Smooth muscle cell (in vitro differentiated cells): ENCODE measurements at regions not wholly inside any gene's neighbourhood (a gene's known extent, or its start where the extent isn't known, plus 50 kb on each side); places are given as distances from the start of the nearest gene placed in this dataset.

Source experiments
- DNase-seq: peaks from one replicate; lab custom pipeline; 2025; ENCODE audit not compliant: unreplicated experiment; lab: John Stamatoyannopoulos, UW
- H2AFZ ChIP-seq: fragments of 200-600 bp; sonication (generic); 2 replicates; pipeline ENCODE4 v1.6.0; 2016; ENCODE audit warnings: antibody characterized with exemption, low read depth, mild to moderate bottlenecking
- H3F3A ChIP-seq: fragments of 200-600 bp; sonication (generic); 2 replicates; pipeline ENCODE4 v1.6.0; 2017; ENCODE audit warnings: antibody characterized with exemption, low read depth
- H3K27ac ChIP-seq: fragments of 200-600 bp; sonication (generic); 2 replicates; pipeline ENCODE4 v1.5.1; 2016; ENCODE audit warnings: low read depth, mild to moderate bottlenecking
- H3K27me3 ChIP-seq: fragments of 200-600 bp; sonication (generic); 2 replicates; pipeline ENCODE4 v1.6.1; 2016; ENCODE audit warnings: low read depth, mild to moderate bottlenecking
- H3K36me3 ChIP-seq: fragments of 200-600 bp; sonication (generic); 2 replicates; pipeline ENCODE4 v1.5.1; 2016; ENCODE audit warnings: low read depth
- H3K4me1 ChIP-seq: fragments of 200-600 bp; sonication (generic); 2 replicates; pipeline ENCODE4 v1.5.1; 2016; ENCODE audit warnings: low read depth
- H3K4me2 ChIP-seq: fragments of 200-600 bp; sonication (generic); 2 replicates; pipeline ENCODE4 v1.6.0; 2016; ENCODE audit warnings: mild to moderate bottlenecking
- H3K4me3 ChIP-seq: fragments of 200-600 bp; sonication (generic); 2 replicates; pipeline ENCODE4 v1.5.1; 2016; ENCODE audit warnings: mild to moderate bottlenecking
- H3K79me2 ChIP-seq: fragments of 200-600 bp; sonication (generic); 2 replicates; pipeline ENCODE4 v1.6.0; 2016; ENCODE audit warnings: low read depth, mild to moderate bottlenecking
- H3K9ac ChIP-seq: fragments of 200-600 bp; sonication (generic); 2 replicates; pipeline ENCODE4 v1.6.0; 2016; ENCODE audit warnings: low read depth
- H3K9me3 ChIP-seq: fragments of 200-600 bp; sonication (generic); replicated peaks from 2 replicates; pipeline ENCODE4 v1.5.1; 2016; ENCODE audit warnings: low read depth
- H4K20me1 ChIP-seq: fragments of 200-600 bp; sonication (generic); 2 replicates; pipeline ENCODE4 v1.6.0; 2016; ENCODE audit warnings: low read depth
- CTCF ChIP-seq: fragments of 200-600 bp; sonication (generic); IDR thresholded peaks from 2 replicates; pipeline ENCODE4 v1.5.1; 2017; ENCODE audit warnings: borderline replicate concordance, mild to moderate bottlenecking, antibody characterized with exemption; ENCODE audit not compliant: insufficient read depth, poor library complexity, severe bottlenecking
- WGBS: methylation state at CpG from one replicate; pipeline ENCODE4 v1.1.7; 2016; ENCODE audit warnings: low lambda C conversion rate; 5-methylcytosine and 5-hydroxymethylcytosine counted together

DNA sequence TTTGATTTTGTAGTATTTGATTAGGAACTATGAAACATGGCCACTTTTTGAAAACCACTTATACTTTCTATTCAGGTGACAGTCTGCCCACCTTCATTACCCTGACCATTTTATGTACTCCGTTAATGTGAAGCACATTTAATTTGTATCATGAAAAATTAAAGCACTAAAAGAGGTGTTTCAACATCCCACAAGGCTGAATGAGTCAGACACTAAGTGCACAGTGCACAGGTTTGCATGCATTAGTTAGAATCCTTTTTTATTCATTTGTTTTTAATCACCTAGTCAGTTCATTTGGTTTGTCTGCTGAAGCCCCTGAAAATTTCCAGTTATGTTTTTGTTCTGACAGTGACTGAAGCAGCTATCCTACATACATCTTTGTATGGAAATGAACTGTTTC lies 271.0 kb downstream of the SLITRK5 start:
- Histone ChIP-seq H3K36me3 (no peaks in the 10 kb centered on the region), H3K4me1 (no peaks in the 10 kb centered on the region), H3F3A (no peaks in the 10 kb centered on the region), H3K9ac (no peak overlapping the region), H3K9me3 (no peaks in the 10 kb centered on the region), H4K20me1 (no peaks in the 10 kb centered on the region), H3K27ac (no peak overlapping the region), H3K4me3 (no peak overlapping the region), H3K79me2 (no peaks in the 10 kb centered on the region), H3K4me2 (no peak overlapping the region), H2AFZ (no peak overlapping the region), H3K27me3 (no peaks in the 10 kb centered on the region)
- TF ChIP-seq CTCF, result no peak
- 71% methylated on average over 1 of the region's 1 CpG for WGBS
- no peak for DNase-seq

- Histone ChIP-seq H4K20me1 (no peaks in the 10 kb centered on the region), H3F3A (no peaks in the 10 kb centered on the region)
These were observed 272.9 kb downstream of the SLITRK5 start for GRCh38 chr13:87944038-87944437.

GRCh38 chr13:87952377-87952776 lies 281.2 kb downstream of the SLITRK5 start:
- no peak for TF ChIP-seq CTCF
- 82% methylated on average over 2 of the region's 2 CpGs for WGBS
- no peak for DNase-seq
- H3K4me1 ChIP-seq, result no peaks in the 10 kb centered on the region
- no peak overlapping the region for H3K4me3 ChIP-seq
- H3F3A ChIP-seq, result no peaks in the 10 kb centered on the region
- H3K9ac ChIP-seq, result no peak overlapping the region
- H2AFZ ChIP-seq, result no peak overlapping the region
- no peak overlapping the region for H3K27ac ChIP-seq
- H3K4me2 ChIP-seq, result no peak overlapping the region
- H3K36me3 ChIP-seq, result no peaks in the 10 kb centered on the region
- no peaks in the 10 kb centered on the region for H3K27me3 ChIP-seq
- H3K79me2 ChIP-seq, result no peaks in the 10 kb centered on the region
- no peaks in the 10 kb centered on the region for H3K9me3 ChIP-seq
- no peaks in the 10 kb centered on the region for H4K20me1 ChIP-seq

More at GRCh38 chr13:87944038-87944437, 272.9 kb downstream of the SLITRK5 start:
- Histone ChIP-seq H3K27ac (no peak overlapping the region), H3K9me3 (no peaks in the 10 kb centered on the region), H3K4me2 (no peak overlapping the region), H3K36me3 (no peaks in the 10 kb centered on the region), H2AFZ (no peak overlapping the region), H3K4me3 (no peak overlapping the region), H3K27me3 (no peaks in the 10 kb centered on the region), H3K4me1 (no peaks in the 10 kb centered on the region), H3K9ac (no peak overlapping the region), H3K79me2 (no peaks in the 10 kb centered on the region)
- no peak for DNase-seq
- no peak for TF ChIP-seq CTCF
- WGBS, result 89% methylated on average over 1 of the region's 1 CpG

GRCh38 chr13:87953381-87953780 lies 282.2 kb downstream of the SLITRK5 start:
- Histone ChIP-seq H3K4me3 (no peak overlapping the region), H3K27me3 (no peaks in the 10 kb centered on the region), H2AFZ (no peak overlapping the region), H3K36me3 (no peaks in the 10 kb centered on the region), H3K9me3 (no peaks in the 10 kb centered on the region), H3K79me2 (no peaks in the 10 kb centered on the region), H4K20me1 (no peaks in the 10 kb centered on the region), H3K9ac (no peak overlapping the region), H3K4me1 (no peaks in the 10 kb centered on the region), H3F3A (no peaks in the 10 kb centered on the region), H3K4me2 (no peak overlapping the region), H3K27ac (no peak overlapping the region)
- 86% methylated on average over 3 of the region's 3 CpGs for WGBS
- no peak for DNase-seq
- TF ChIP-seq CTCF, result no peak
